Activated CD4-positive, alpha-beta memory T cell treated with anti-CD3 and anti-CD28 coated beads for 36 hours (primary cell): ENCODE measurements at regions not wholly inside any gene's neighbourhood (a gene's known extent, or its start where the extent isn't known, plus 50 kb on each side); places are given as distances from the start of the nearest gene placed in this dataset.
"Not testable (repeated sequence)": the region's sequence is repeated elsewhere in the genome, so short reads cannot be mapped to it uniquely, and the experiment has no call there.

ENCODE experiments used
- CTCF ChIA-PET: fragments of 350-600 bp; sonication (Branson Sonifier 250); formaldehyde crosslinking; loops from one replicate; lab custom pipeline; 2021; ENCODE audit warnings: antibody characterized with exemption, inconsistent platforms; lab: Charles Lee
- POLR2A ChIA-PET: fragments of 350-600 bp; sonication (Branson Sonifier 250); formaldehyde crosslinking; loops from one replicate; lab custom pipeline; 2021; ENCODE audit warnings: antibody characterized with exemption; lab: Charles Lee
- DNase-seq: peaks from one replicate; pipeline ENCODE4 v3.0.0-alpha.2; 2020
- H3K27ac Mint-ChIP-seq: one replicate; pipeline ENCODE4 v1.8.0; 2021; ENCODE audit warnings: mixed read lengths
- H3K27me3 Mint-ChIP-seq: one replicate; pipeline ENCODE4 v1.8.0; 2021; ENCODE audit warnings: mixed read lengths
- H3K36me3 Mint-ChIP-seq: one replicate; pipeline ENCODE4 v1.8.0; 2021; ENCODE audit warnings: mixed read lengths
- H3K4me1 Mint-ChIP-seq: one replicate; pipeline ENCODE4 v1.8.0; 2021; ENCODE audit warnings: low read depth, mixed read lengths
- H3K4me3 Mint-ChIP-seq: one replicate; pipeline ENCODE4 v1.8.0; 2021; ENCODE audit warnings: mild to moderate bottlenecking, mixed read lengths
- H3K9me3 Mint-ChIP-seq: one replicate; pipeline ENCODE4 v1.8.0; 2021; ENCODE audit warnings: mixed read lengths
- intact Hi-C: fragments of 100-400 bp; cut with micrococcal nuclease; formaldehyde crosslinking; loops from one replicate; pipeline ENCODE4 v1.15.1; 2023

DNA sequence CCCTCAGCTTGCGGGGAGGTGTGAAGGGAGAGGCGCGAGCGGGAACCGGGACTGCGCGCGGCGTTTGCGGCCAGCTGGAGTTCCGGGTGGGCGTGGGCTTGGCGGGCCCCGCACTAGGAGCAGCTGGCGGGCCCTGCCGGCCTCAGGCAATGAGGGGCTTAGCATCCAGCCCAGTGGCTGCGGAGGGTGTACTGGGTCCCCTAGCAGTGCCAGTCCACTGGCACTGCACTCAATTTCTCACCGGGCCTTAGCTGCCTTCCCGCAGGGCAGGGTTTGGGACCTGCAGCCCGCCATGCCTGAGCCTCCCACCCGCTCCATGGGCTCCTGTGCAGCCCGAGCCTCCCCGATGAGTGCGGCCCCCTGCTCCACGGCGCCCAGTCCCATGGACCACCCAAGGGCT, 163.5 kb upstream of the PTCH1 start:
- H3K36me3 Mint-ChIP-seq, DNase-seq, intact Hi-C loops, H3K9me3 Mint-ChIP-seq, H3K27ac Mint-ChIP-seq, CTCF ChIA-PET, H3K4me3 Mint-ChIP-seq, H3K27me3 Mint-ChIP-seq, POLR2A ChIA-PET: not testable (repeated sequence)
- H3K4me1 Mint-ChIP-seq, result peaks cover 13% of the 10 kb centered on the region

DNA sequence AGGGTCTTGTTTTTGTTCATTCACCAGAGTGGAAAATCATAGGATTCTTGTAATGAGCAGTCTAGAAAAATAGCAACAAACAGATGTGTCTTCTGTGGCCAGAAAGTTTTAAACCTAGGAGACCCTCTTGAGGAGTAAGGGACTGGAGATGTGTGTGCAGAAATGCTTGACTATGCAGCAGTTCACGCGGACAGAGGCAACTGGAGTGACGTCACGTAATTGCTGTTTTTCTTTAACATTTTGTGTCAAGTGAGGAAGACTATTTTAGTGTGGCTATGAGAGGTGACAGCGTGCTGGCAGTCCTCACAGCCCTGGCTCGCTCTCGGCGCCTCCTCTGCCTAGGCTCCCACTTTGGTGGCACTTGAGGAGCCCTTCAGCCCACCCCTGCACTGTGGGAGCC, 163.1 kb upstream of the PTCH1 start:
- Mint-ChIP-seq H3K36me3 (no peaks in the 10 kb centered on the region), H3K4me1 (peaks cover 13% of the 10 kb centered on the region), H3K4me3 (no peak overlapping the region), H3K27ac (no peak overlapping the region), H3K27me3 (peaks cover 3% of the 10 kb centered on the region), H3K9me3 (no peaks in the 10 kb centered on the region)
- intact Hi-C loops, result no loop called here
- POLR2A ChIA-PET, result no interaction called here
- DNase-seq, result no peak
- CTCF ChIA-PET, result no interaction called here

DNA sequence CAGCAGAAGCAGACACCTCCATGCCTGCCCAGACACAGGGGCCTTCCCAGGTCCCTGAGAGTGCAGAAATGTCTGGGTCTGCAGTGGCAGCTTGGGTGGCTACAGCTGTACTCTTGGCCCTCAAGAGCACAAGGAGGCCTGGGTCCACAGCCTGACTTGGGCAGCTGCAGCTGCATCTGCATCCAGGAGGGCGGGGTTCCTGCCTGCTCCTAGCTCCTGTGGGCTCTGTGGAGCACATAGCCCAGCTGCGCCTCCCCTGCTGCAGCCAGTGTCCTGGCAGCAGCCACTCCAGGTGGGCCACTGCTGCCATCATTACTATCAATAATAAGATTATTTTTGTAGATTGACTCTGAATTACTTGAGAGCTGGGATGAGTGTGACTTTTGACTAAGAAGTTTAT, 162.0 kb upstream of the PTCH1 start:
- H3K36me3 Mint-ChIP-seq, result no peaks in the 10 kb centered on the region
- H3K27me3 Mint-ChIP-seq, result peaks cover 5% of the 10 kb centered on the region
- intact Hi-C loops, result no loop called here
- no peaks in the 10 kb centered on the region for H3K9me3 Mint-ChIP-seq
- POLR2A ChIA-PET, result no interaction called here
- no peak for DNase-seq
- no peak overlapping the region for H3K4me3 Mint-ChIP-seq
- peaks cover 13% of the 10 kb centered on the region for H3K4me1 Mint-ChIP-seq
- CTCF ChIA-PET, result no interaction called here
- no peak overlapping the region for H3K27ac Mint-ChIP-seq

DNA sequence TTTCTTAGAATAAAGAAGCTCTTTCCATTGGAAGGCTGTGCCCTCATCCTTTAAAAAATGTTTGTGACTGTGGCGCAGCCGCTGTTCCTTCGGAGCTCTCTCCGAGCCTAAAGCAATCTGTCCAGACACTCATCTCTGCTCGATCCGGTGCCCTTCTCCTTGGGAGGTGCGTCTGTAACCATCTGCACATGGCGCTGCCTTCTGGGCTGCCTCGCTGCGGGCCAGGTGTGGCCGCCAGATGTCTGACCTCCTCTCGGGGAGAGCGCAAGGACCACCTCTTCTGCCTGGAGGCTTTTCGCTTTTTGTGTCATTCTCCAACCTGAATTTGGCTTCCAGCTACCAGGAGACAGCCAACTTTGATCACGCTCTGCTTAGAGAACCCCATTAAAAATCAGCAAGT, 153.4 kb upstream of the PTCH1 start:
- H3K27ac Mint-ChIP-seq, result no peak overlapping the region
- DNase-seq, result no peak
- ChIA-PET CTCF (no interaction called here), POLR2A (no interaction called here)
- no peaks in the 10 kb centered on the region for H3K4me1 Mint-ChIP-seq
- H3K27me3 Mint-ChIP-seq, result peaks cover 15% of the 10 kb centered on the region
- H3K36me3 Mint-ChIP-seq, result no peaks in the 10 kb centered on the region
- H3K9me3 Mint-ChIP-seq, result no peaks in the 10 kb centered on the region
- intact Hi-C loops, result no loop called here
- H3K4me3 Mint-ChIP-seq, result no peak overlapping the region

DNA sequence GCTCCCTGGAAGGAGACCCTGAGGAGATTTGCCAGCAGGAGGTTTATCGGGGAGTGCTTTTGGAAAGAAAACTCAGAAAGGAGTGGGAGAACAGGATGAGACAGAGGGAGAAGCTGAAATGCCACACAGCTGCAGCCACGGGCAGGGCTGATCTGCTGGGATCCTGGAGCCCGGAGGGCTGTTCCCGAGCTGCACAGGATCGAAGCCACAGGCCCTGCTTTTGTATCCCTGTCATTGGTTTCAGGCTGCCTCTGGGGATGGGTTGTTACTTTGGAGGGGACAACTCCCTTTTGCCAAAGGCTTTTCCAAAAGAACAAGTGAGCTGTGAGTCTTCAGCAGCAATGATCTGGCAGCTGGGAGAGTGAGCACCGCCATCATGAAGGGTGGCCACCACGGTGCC, 152.5 kb upstream of the PTCH1 start:
- no peaks in the 10 kb centered on the region for H3K4me1 Mint-ChIP-seq
- no peak for DNase-seq
- POLR2A ChIA-PET, result no interaction called here
- H3K27me3 Mint-ChIP-seq, result peaks cover 15% of the 10 kb centered on the region
- H3K27ac Mint-ChIP-seq, result no peak overlapping the region
- no peaks in the 10 kb centered on the region for H3K36me3 Mint-ChIP-seq
- no peak overlapping the region for H3K4me3 Mint-ChIP-seq
- CTCF ChIA-PET, result no interaction called here
- intact Hi-C loops, result no loop called here
- no peaks in the 10 kb centered on the region for H3K9me3 Mint-ChIP-seq

DNA sequence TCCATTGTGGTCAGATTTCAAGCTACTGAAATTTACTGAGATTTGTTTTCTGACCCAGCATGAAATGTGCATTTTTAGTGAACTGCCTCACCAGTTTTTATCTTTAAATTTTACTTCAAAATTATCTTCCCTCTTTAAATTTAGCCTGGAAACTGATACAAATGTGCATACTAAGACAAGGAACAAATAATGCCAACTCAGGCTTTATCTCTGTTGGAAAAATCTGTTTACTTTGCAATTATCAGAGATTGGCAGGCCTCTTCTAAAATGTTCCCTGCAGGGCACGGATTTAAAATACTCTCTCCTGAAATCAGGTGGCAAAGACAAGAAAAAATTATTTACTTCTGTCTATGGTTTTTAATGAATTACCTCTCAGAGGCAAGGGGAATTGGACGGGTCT, 151.0 kb upstream of the PTCH1 start:
- H3K4me1 Mint-ChIP-seq, result no peaks in the 10 kb centered on the region
- intact Hi-C loops, result no loop called here
- H3K27ac Mint-ChIP-seq, result no peak overlapping the region
- DNase-seq, result no peak
- H3K4me3 Mint-ChIP-seq, result no peak overlapping the region
- no peaks in the 10 kb centered on the region for H3K36me3 Mint-ChIP-seq
- H3K9me3 Mint-ChIP-seq, result no peaks in the 10 kb centered on the region
- peaks cover 13% of the 10 kb centered on the region for H3K27me3 Mint-ChIP-seq
- POLR2A ChIA-PET, result no interaction called here
- CTCF ChIA-PET, result no interaction called here

DNA sequence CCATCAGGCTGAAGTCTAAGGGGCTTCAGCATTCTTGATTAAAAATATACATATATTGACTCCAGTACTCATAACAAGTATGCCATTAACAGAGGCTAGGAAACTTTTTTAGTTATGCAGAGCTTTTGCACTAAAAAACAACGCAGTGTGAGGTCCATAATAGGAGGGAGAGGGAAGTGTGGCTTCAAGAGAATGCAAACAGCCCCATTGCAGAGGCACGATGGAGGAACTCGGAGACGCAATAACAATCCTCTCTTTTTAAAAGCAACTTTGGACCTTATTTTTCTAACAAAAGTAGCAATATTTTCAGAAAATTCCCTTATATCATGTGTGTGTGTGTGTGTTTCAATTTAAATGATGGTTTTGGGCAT, 150.0 kb upstream of the PTCH1 start:
- no peak for DNase-seq
- peaks cover 13% of the 10 kb centered on the region for H3K27me3 Mint-ChIP-seq
- ChIA-PET POLR2A (no interaction called here), CTCF (no interaction called here)
- no peak overlapping the region for H3K4me3 Mint-ChIP-seq
- H3K36me3 Mint-ChIP-seq, result no peaks in the 10 kb centered on the region
- H3K27ac Mint-ChIP-seq, result no peak overlapping the region
- no peaks in the 10 kb centered on the region for H3K9me3 Mint-ChIP-seq
- H3K4me1 Mint-ChIP-seq, result no peaks in the 10 kb centered on the region
- intact Hi-C loops, result no loop called here

DNA sequence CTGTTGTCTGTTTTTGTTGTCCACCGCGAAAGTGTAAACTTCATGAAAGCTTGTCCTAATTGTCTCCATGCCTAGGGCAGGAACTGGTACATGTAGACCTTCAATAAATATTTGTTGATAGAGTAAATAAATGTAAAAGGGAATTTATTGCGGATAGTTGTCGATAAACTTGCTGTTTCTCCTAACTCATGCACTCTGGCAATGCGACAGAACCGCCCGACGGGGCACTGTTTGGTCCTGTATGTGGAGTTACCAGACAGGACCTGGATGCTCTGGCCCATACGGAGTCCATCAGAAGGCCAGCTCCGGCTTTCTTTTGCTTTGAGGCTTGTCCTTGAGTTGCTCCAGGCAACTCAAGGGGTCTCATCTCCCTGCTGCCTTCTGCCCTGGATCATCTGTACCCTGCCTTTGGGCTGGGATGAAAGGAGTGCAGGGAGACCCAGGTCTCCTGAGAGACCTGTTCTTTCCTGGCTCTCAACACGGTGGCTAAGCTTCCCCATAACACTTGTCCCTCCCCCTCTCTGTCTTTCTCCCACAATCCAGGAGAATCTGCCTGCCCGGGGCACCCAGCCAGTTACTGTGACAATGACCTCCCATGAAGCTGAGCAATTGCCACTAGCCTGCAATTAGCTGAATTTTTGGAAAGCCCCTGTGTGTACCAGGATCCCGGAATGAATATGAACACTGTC, 149.5 kb upstream of the PTCH1 start:
- Mint-ChIP-seq H3K4me3 (no peak overlapping the region), H3K9me3 (no peaks in the 10 kb centered on the region), H3K4me1 (no peaks in the 10 kb centered on the region), H3K27ac (no peak overlapping the region), H3K36me3 (no peaks in the 10 kb centered on the region), H3K27me3 (peaks cover 13% of the 10 kb centered on the region)
- DNase-seq, result no peak
- ChIA-PET POLR2A (no interaction called here), CTCF (no interaction called here)
- intact Hi-C loops, result no loop called here

DNA sequence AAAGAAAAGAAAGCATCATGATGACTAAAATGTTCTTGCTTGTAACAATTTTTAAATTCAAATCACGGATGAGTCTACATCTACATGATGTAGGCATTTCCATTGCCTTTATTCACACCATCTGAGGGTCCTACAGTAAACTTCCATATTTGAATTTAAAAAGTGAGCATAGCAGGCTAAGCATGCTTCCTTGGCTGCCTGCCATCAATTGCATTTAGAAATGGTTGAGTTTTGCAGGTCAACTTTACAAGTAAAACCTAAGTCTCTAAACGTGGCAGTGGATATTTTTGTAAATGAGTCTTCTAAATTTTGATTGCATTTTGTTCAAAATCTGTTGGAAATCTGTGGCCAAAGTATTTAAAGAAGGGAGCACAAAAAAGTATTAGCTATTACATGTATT, 136.5 kb upstream of the PTCH1 start:
- H3K9me3 Mint-ChIP-seq, result no peaks in the 10 kb centered on the region
- no peak overlapping the region for H3K4me3 Mint-ChIP-seq
- intact Hi-C loops, result no loop called here
- no peak overlapping the region for H3K27ac Mint-ChIP-seq
- CTCF ChIA-PET, result no interaction called here
- H3K36me3 Mint-ChIP-seq, result no peaks in the 10 kb centered on the region
- DNase-seq, result no peak
- H3K4me1 Mint-ChIP-seq, result no peaks in the 10 kb centered on the region
- POLR2A ChIA-PET, result no interaction called here
- H3K27me3 Mint-ChIP-seq, result peaks cover 1% of the 10 kb centered on the region

DNA sequence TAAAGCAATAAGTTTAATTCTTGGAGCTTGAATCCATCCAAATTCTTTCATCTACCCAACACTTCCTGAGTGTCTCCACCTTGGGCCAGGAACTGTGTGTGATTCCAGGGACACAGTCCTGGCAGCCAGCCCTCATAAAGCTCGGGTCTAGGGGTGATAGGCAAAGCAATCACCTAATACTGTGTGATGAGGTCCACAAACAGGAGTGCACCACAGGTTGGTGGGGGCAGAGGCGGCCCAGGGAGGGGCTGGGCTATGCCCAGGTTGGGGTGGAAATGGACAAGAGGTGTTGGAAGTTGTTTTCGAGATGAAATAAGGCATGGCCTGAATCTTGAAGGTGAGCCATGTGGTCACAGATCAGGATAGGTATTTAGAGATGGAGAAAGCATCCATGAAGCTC, 133.9 kb upstream of the PTCH1 start:
- H3K36me3 Mint-ChIP-seq, result no peaks in the 10 kb centered on the region
- POLR2A ChIA-PET, result no interaction called here
- no peak overlapping the region for H3K4me3 Mint-ChIP-seq
- no peaks in the 10 kb centered on the region for H3K9me3 Mint-ChIP-seq
- no peak for DNase-seq
- H3K27me3 Mint-ChIP-seq, result no peaks in the 10 kb centered on the region
- H3K4me1 Mint-ChIP-seq, result no peaks in the 10 kb centered on the region
- H3K27ac Mint-ChIP-seq, result no peak overlapping the region
- CTCF ChIA-PET, result no interaction called here
- intact Hi-C loops, result no loop called here

DNA sequence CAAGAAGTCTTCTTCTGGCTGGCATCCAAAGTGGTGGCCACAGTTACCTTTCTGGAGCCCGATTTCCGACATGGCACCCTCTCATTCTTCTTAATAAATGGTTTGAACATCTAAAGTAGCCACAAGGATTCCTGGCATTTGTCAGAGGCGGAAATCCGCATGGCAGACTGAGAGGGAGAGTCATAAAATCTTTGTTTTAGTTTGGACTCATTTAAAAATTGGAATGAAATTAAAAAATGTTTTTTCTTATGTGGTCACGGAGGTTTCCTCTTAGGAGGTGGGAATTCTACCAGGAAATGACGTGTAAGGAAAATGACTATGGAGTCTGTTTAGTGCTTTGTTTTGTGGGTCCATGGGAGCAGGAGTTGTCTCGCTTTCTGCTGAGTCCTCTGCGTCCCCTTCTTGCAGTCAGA, 133.0 kb upstream of the PTCH1 start:
- intact Hi-C loops, result no loop called here
- no peak for DNase-seq
- no peaks in the 10 kb centered on the region for H3K9me3 Mint-ChIP-seq
- H3K4me1 Mint-ChIP-seq, result no peaks in the 10 kb centered on the region
- H3K4me3 Mint-ChIP-seq, result no peak overlapping the region
- no peak overlapping the region for H3K27ac Mint-ChIP-seq
- no peaks in the 10 kb centered on the region for H3K27me3 Mint-ChIP-seq
- ChIA-PET CTCF (no interaction called here), POLR2A (no interaction called here)
- H3K36me3 Mint-ChIP-seq, result no peaks in the 10 kb centered on the region

DNA sequence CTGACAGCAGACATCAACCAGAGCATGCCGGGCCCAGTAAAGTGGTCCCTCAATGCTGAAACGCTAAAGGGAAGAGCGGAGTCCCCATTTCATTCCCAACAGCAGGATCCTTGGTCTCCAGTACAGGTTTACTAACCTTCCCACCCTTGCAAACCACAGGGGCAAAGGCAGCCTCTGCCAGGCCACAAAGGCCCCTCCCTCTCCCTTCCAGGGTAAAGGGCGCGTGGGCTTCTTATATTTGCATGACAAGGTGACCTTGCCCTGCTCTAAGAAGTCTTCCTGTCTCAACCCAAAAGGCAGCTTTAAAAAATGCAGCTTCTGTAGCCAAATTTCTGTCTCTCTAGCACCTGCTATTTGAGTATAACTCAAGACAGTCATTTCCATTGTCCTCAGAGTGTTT, 131.5 kb upstream of the PTCH1 start:
- Mint-ChIP-seq H3K4me1 (no peaks in the 10 kb centered on the region), H3K27me3 (no peaks in the 10 kb centered on the region), H3K9me3 (no peaks in the 10 kb centered on the region), H3K4me3 (no peak overlapping the region), H3K36me3 (no peaks in the 10 kb centered on the region), H3K27ac (no peak overlapping the region)
- POLR2A ChIA-PET, result no interaction called here
- intact Hi-C loops, result no loop called here
- no peak for DNase-seq
- CTCF ChIA-PET, result no interaction called here

DNA sequence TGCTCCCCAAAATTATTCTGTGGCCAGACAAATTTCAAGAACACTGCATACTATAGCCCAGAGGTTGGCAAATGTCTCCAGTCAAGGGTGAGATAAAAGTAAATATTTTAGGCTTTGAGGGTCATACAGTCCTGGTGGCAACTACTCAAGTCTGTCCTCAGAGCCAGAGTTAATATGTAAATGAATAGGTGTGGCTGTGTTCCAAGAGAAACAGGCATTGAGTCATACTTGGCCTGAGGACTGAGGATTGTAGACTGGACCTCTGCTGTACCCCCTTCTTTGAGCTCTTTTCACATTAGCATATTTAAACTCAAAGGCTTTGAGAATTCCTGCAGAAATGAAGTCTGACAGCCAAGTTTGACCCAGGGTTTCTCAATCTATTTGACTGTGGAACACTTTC, 129.2 kb upstream of the PTCH1 start:
- no peak for DNase-seq
- no peak overlapping the region for H3K27ac Mint-ChIP-seq
- H3K36me3 Mint-ChIP-seq, result no peaks in the 10 kb centered on the region
- H3K27me3 Mint-ChIP-seq, result no peaks in the 10 kb centered on the region
- intact Hi-C loops, result no loop called here
- CTCF ChIA-PET, result no interaction called here
- H3K4me3 Mint-ChIP-seq, result no peak overlapping the region
- no peaks in the 10 kb centered on the region for H3K4me1 Mint-ChIP-seq
- POLR2A ChIA-PET, result no interaction called here
- no peaks in the 10 kb centered on the region for H3K9me3 Mint-ChIP-seq
